B cell (primary cell): ENCODE measurements at regions not wholly inside any gene's neighbourhood (a gene's known extent, or its start where the extent isn't known, plus 50 kb on each side); places are given as distances from the start of the nearest gene placed in this dataset.

ENCODE experiments used
- ATAC-seq: fragments of 200-7000 bp; cut with Tn5 transposase; one replicate; pipeline ENCODE4 v1.10.0; 2021; ENCODE audit warnings: low read depth, mild to moderate bottlenecking, moderate number of reproducible peaks, moderate library complexity
- CTCF ChIA-PET: fragments of 350-600 bp; sonication (Branson Sonifier 250); formaldehyde crosslinking; loops from one replicate; lab custom pipeline; 2021; ENCODE audit warnings: antibody characterized with exemption, inconsistent platforms; lab: Charles Lee
- POLR2A ChIA-PET: fragments of 350-600 bp; sonication (Branson Sonifier 250); formaldehyde crosslinking; loops from one replicate; lab custom pipeline; 2021; ENCODE audit warnings: antibody characterized with exemption; lab: Charles Lee
- DNase-seq: peaks from one replicate; pipeline ENCODE4 v3.0.0; 2013
- H2AFZ ChIP-seq: 2 replicates; pipeline ENCODE4 v1.6.1; 2012; ENCODE audit warnings: mild to moderate bottlenecking, low read depth, low read length; ENCODE audit not compliant: insufficient read depth, poor library complexity, severe bottlenecking
- H3K27ac ChIP-seq, 2 donors: 1 replicate in 1 of 2; 2 replicates in 1 of 2; pipeline ENCODE4 v1.5.1; 2012 to 2013; ENCODE audit warnings: low read length in 2 of 2, mild to moderate bottlenecking in 2 of 2, moderate library complexity in 1 of 2
- H3K27me3 ChIP-seq, 4 experiments: fragments of 200-600 bp in 1 of 4; sonication (generic) in 1 of 4; replicated peaks in 1 of 4; 1 replicate in 2 of 4; 2 replicates in 2 of 4; pipeline versions ENCODE4 v1.6.1 to v1.7.0; 2013 to 2016; ENCODE audit warnings: low read length in 3 of 4, mild to moderate bottlenecking in 2 of 4, mixed read lengths in 1 of 4, moderate library complexity in 1 of 4; ENCODE audit not compliant: insufficient read depth in 4 of 4, control insufficient read depth in 3 of 4; ENCODE audit errors: control extremely low read depth in 1 of 4
- H3K36me3 ChIP-seq, 2 experiments: replicated peaks in 1 of 2; 1 replicate in 1 of 2; 2 replicates in 1 of 2; pipeline versions ENCODE4 v1.6.1 to v1.7.1; 2013; ENCODE audit warnings: low read length in 1 of 2; ENCODE audit not compliant: insufficient read depth in 2 of 2, control insufficient read depth in 1 of 2; ENCODE audit errors: control extremely low read depth in 1 of 2, extremely low read depth in 1 of 2
- H3K4me1 ChIP-seq, 2 donors: fragments of 200-600 bp in 1 of 2; sonication (generic) in 1 of 2; 1 replicate in 1 of 2; 2 replicates in 1 of 2; pipeline versions ENCODE4 v1.5.1 to v1.6.1; 2013 to 2017; ENCODE audit warnings: low read length in 2 of 2; ENCODE audit not compliant: control insufficient read depth in 2 of 2, insufficient read depth in 2 of 2
- H3K4me2 ChIP-seq: replicated peaks from 2 replicates; pipeline ENCODE3; 2012; ENCODE audit warnings: mild to moderate bottlenecking, low read depth, low read length; ENCODE audit not compliant: poor library complexity, severe bottlenecking
- H3K4me3 ChIP-seq, 5 experiments: fragments of 200-600 bp in 1 of 5; sonication (generic) in 1 of 5; 1 replicate in 3 of 5; 2 replicates in 2 of 5; pipeline versions ENCODE4 v1.5.1 to v1.7.0; 2011 to 2016; ENCODE audit warnings: low read length in 4 of 5, mild to moderate bottlenecking in 4 of 5, low read depth in 2 of 5, control low read depth in 1 of 5, moderate library complexity in 1 of 5; ENCODE audit not compliant: insufficient read depth in 1 of 5; ENCODE audit errors: control extremely low read depth in 1 of 5, extremely low read depth in 1 of 5
- H3K79me2 ChIP-seq: fragments of 200-600 bp; sonication (generic); one replicate; pipeline ENCODE4 v1.6.0; 2016; ENCODE audit warnings: low read length; ENCODE audit not compliant: control insufficient read depth, insufficient read depth
- H3K9ac ChIP-seq: fragments of 200-600 bp; sonication (generic); 2 replicates; pipeline ENCODE4 v1.6.1; 2017; ENCODE audit warnings: mild to moderate bottlenecking, low read length, moderate library complexity
- H3K9me3 ChIP-seq, 3 donors: one replicate each; pipeline versions ENCODE4 v1.6.1 to v1.7.1; 2013; ENCODE audit warnings: low read length in 2 of 3; ENCODE audit not compliant: control insufficient read depth in 2 of 3, insufficient read depth in 1 of 3; ENCODE audit errors: control extremely low read depth in 1 of 3
- H4K20me1 ChIP-seq: 2 replicates; pipeline ENCODE4 v1.6.0; 2012; ENCODE audit warnings: mild to moderate bottlenecking, low read length; ENCODE audit not compliant: insufficient read depth, control insufficient read depth, poor library complexity, severe bottlenecking
- H3K27ac Mint-ChIP-seq: one replicate; pipeline ENCODE4 v1.8.0; 2021; ENCODE audit warnings: mixed read lengths
- H3K27me3 Mint-ChIP-seq: one replicate; pipeline ENCODE4 v1.8.0; 2021; ENCODE audit warnings: mixed read lengths
- H3K4me1 Mint-ChIP-seq: one replicate; pipeline ENCODE4 v1.8.0; 2021; ENCODE audit warnings: mixed read lengths
- H3K4me3 Mint-ChIP-seq: one replicate; pipeline ENCODE4 v1.8.0; 2021; ENCODE audit warnings: mixed read lengths
- H3K9me3 Mint-ChIP-seq: one replicate; pipeline ENCODE4 v1.8.0; 2022; ENCODE audit warnings: mixed read lengths; ENCODE audit not compliant: insufficient read depth
- EZH2 ChIP-seq: IDR thresholded peaks from 2 replicates; pipeline ENCODE4 v1.6.1; 2012; ENCODE audit warnings: borderline replicate concordance, low read depth, mild to moderate bottlenecking, moderate library complexity, low read length; ENCODE audit not compliant: insufficient read depth, poor library complexity, severe bottlenecking
- WGBS: methylation state at CpG from one replicate; pipeline ENCODE4 v1.1.5; 2013; ENCODE audit warnings: missing lambda C conversion rate; ENCODE audit not compliant: insufficient coverage; 5-methylcytosine and 5-hydroxymethylcytosine counted together
- intact Hi-C: fragments of 100-400 bp; cut with micrococcal nuclease; formaldehyde crosslinking; loops from one replicate; pipeline ENCODE4 v1.10.0; 2022
- TF ChIP-seq, protein P1 (sequence below): fragments of 200-600 bp; IDR thresholded peaks from one replicate; pipeline ENCODE4 v1.8.0; 2022; ENCODE audit warnings: antibody characterized with exemption, mild to moderate bottlenecking

- Mint-ChIP-seq H3K4me1 (peaks cover 57% of the 10 kb centered on the region), H3K27me3 (no peaks in the 10 kb centered on the region), H3K27ac (no peak overlapping the region), H3K4me3 (no peak overlapping the region), H3K9me3 (no peaks in the 10 kb centered on the region)
- CTCF ChIA-PET, result interaction anchor here (1.3 kb wide), 1 partner anchor 133 kb away, joined by 4 read pairs; no protein-coding TSS in a partner anchor
- ATAC-seq (no peak), DNase-seq (no peak)
- Histone ChIP-seq H3K4me1 (peaks cover 39 to 47% of the 10 kb centered on the region in 2 donors), H3K9ac (no peak overlapping the region), H2AFZ (no peak overlapping the region), H3K27me3 (no peaks in the 10 kb centered on the region), H3K9me3 (peaks cover 0 to 3% (median 0%) of the 10 kb centered on the region in 3 donors), H4K20me1 (no peaks in the 10 kb centered on the region), H3K27ac (no peak overlapping the region), H3K4me3 (no peak overlapping the region), H3K4me2 (peak overlapping the region; percentile 9), H3K79me2 (peaks cover 15% of the 10 kb centered on the region), H3K36me3 (no peaks in the 10 kb centered on the region)
- POLR2A ChIA-PET, result no interaction called here
- TF ChIP-seq, protein P1, sequence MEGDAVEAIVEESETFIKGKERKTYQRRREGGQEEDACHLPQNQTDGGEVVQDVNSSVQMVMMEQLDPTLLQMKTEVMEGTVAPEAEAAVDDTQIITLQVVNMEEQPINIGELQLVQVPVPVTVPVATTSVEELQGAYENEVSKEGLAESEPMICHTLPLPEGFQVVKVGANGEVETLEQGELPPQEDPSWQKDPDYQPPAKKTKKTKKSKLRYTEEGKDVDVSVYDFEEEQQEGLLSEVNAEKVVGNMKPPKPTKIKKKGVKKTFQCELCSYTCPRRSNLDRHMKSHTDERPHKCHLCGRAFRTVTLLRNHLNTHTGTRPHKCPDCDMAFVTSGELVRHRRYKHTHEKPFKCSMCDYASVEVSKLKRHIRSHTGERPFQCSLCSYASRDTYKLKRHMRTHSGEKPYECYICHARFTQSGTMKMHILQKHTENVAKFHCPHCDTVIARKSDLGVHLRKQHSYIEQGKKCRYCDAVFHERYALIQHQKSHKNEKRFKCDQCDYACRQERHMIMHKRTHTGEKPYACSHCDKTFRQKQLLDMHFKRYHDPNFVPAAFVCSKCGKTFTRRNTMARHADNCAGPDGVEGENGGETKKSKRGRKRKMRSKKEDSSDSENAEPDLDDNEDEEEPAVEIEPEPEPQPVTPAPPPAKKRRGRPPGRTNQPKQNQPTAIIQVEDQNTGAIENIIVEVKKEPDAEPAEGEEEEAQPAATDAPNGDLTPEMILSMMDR, result no peak
- TF ChIP-seq EZH2, result no peak
- 12% methylated on average over 6 of the region's 7 CpGs for WGBS
- intact Hi-C loops, result no loop called here
These were observed 111.0 kb downstream of the CD83 start for GRCh38 chr6:14228571-14228970.

DNA sequence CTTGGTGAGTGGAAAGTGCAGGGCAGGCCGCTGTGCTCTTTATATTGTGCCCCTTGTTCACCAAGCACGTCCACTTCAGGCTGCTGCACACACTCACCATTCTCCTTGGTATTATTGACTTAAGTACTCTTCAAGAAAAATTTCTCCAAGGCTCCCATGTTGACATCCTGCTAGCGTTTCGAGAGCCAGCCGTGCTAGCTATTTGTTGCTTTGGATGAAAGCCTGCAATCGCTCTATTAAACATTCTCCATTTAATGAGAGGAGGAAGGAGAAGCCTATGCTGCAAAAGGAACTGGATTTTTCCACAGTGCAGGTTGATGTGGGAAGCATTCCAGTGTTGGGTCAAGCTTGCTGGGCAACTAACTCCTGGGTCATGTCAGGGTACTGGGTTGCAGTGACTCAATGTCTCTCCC, 113.5 kb downstream of the CD83 start:
- Mint-ChIP-seq H3K27me3 (no peaks in the 10 kb centered on the region), H3K9me3 (peaks cover 4% of the 10 kb centered on the region), H3K27ac (no peak overlapping the region), H3K4me3 (no peak overlapping the region), H3K4me1 (peaks cover 49% of the 10 kb centered on the region)
- CTCF ChIA-PET, result no interaction called here
- POLR2A ChIA-PET, result no interaction called here
- H3K9ac ChIP-seq, result no peak overlapping the region
- peaks cover 0 to 2% (median 0%) of the 10 kb centered on the region in 3 donors for H3K9me3 ChIP-seq
- peaks cover 4% of the 10 kb centered on the region for H3K79me2 ChIP-seq
- ATAC-seq (no peak), DNase-seq (no peak)
- H3K27ac ChIP-seq, result no peak overlapping the region
- no peak overlapping the region for H2AFZ ChIP-seq
- intact Hi-C loops, result no loop called here
- no peak overlapping the region for H3K4me2 ChIP-seq
- H3K4me1 ChIP-seq, result peaks cover 21 to 27% of the 10 kb centered on the region in 2 donors
- no peaks in the 10 kb centered on the region for H3K27me3 ChIP-seq
- H3K36me3 ChIP-seq, result no peaks in the 10 kb centered on the region
- TF ChIP-seq EZH2, result no peak
- TF ChIP-seq, protein P1, result no peak
- no peaks in the 10 kb centered on the region for H4K20me1 ChIP-seq
- H3K4me3 ChIP-seq, result no peak overlapping the region
- WGBS, result 96% methylated on average over 5 of the region's 6 CpGs
